ENCODE measurements at regions not wholly inside any gene's neighbourhood (a gene's known extent, or its start where the extent isn't known, plus 50 kb on each side); places are given as distances from the start of the nearest gene placed in this dataset.

DNA sequence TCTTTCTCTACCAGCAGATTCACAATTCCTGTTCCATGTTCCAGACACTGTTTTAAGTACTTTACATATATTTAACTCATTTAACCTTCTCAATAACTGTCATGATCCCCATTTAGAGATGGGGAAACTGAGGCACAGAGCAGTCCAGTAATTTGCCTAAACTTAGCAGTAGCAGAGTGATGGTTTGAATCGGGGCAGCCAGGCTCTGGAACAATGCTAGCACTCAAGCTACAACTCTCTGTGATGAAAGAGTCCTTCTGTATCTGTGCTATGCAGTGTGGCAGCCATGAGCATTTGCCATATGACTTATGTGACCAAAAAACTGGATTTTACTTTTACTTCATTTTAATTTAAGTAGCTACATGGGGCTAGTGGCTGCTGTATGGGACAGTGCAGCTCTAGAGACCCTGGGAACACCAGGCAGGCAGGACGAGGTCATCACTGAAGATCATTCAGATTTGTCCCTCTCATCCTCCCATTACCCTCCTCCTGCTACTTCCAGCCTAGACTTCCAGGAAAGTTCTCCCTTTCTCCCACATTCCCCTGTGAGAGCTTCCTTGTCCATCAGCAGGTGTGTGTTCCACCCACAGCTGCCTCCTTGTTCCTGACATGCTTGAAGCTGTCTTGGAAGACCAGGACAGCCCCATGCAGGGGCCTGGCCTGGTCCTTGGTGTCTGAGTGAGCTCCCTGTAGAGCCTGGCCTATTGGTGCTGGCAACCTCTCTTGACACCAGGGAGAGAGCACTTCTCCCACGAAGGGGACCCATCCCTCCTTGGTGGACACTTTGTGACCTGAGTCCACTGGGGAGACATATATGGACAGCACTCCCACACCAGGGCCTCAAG, 157.0 kb downstream of the MRPL14 start (continued):
- TF ChIP-seq CSDE1 (IDR thresholded peaks at IDR 0.05): no peak
- no peak for TF ChIP-seq ZNF133 (CRISPR knock-in tag; IDR thresholded peaks at IDR 0.05)
- no peak for TF ChIP-seq ZFX (CRISPR knock-in tag; IDR thresholded peaks at IDR 0.05)
- TF ChIP-seq JUN (IDR thresholded peaks at IDR 0.05; ENCODE audit: borderline replicate concordance, low read depth, low read length): no peak
- TF ChIP-seq JUN (CRISPR knock-in tag; IDR thresholded peaks at IDR 0.05; ENCODE audit: borderline replicate concordance): no peak
- no peak for TF ChIP-seq ZNF431 (CRISPR knock-in tag; IDR thresholded peaks at IDR 0.05)
- no peak for TF ChIP-seq NR2C2 (CRISPR knock-in tag; IDR thresholded peaks at IDR 0.05)
- no peak for TF ChIP-seq NR2C2 (tag; IDR thresholded peaks at IDR 0.05)
- TF ChIP-seq ZNF124 (CRISPR knock-in tag; IDR thresholded peaks at IDR 0.05): no peak
- TF ChIP-seq MTA1 (IDR thresholded peaks at IDR 0.05; ENCODE audit: borderline replicate concordance): no peak; the same call in 1 of the 2 replicates
- TF ChIP-seq NFXL1 (CRISPR knock-in tag; IDR thresholded peaks at IDR 0.05): no peak
- TF ChIP-seq HMG20A (CRISPR knock-in tag; conservative IDR thresholded peaks at IDR 0.05): no peak
- TF ChIP-seq FOXP1 (CRISPR knock-in tag; IDR thresholded peaks at IDR 0.05): no peak
- TF ChIP-seq, protein P1, sequence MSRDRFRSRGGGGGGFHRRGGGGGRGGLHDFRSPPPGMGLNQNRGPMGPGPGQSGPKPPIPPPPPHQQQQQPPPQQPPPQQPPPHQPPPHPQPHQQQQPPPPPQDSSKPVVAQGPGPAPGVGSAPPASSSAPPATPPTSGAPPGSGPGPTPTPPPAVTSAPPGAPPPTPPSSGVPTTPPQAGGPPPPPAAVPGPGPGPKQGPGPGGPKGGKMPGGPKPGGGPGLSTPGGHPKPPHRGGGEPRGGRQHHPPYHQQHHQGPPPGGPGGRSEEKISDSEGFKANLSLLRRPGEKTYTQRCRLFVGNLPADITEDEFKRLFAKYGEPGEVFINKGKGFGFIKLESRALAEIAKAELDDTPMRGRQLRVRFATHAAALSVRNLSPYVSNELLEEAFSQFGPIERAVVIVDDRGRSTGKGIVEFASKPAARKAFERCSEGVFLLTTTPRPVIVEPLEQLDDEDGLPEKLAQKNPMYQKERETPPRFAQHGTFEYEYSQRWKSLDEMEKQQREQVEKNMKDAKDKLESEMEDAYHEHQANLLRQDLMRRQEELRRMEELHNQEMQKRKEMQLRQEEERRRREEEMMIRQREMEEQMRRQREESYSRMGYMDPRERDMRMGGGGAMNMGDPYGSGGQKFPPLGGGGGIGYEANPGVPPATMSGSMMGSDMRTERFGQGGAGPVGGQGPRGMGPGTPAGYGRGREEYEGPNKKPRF (IDR thresholded peaks at IDR 0.05; ENCODE audit: low read depth, low read length): no peak
- TF ChIP-seq, protein P2, sequence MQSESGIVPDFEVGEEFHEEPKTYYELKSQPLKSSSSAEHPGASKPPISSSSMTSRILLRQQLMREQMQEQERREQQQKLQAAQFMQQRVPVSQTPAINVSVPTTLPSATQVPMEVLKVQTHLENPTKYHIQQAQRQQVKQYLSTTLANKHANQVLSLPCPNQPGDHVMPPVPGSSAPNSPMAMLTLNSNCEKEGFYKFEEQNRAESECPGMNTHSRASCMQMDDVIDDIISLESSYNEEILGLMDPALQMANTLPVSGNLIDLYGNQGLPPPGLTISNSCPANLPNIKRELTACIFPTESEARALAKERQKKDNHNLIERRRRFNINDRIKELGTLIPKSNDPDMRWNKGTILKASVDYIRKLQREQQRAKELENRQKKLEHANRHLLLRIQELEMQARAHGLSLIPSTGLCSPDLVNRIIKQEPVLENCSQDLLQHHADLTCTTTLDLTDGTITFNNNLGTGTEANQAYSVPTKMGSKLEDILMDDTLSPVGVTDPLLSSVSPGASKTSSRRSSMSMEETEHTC (IDR thresholded peaks at IDR 0.05): no peak
- no peak for TF ChIP-seq ILK (tag; IDR thresholded peaks at IDR 0.05; ENCODE audit: borderline replicate concordance, low read depth)
- no peak for TF ChIP-seq NFYB (IDR thresholded peaks at IDR 0.05; ENCODE audit: extremely low read depth, insufficient read length)
- TF ChIP-seq MXI1 (IDR thresholded peaks at IDR 0.05; ENCODE audit: low read depth, low read length): no peak
- TF ChIP-seq, protein P3, sequence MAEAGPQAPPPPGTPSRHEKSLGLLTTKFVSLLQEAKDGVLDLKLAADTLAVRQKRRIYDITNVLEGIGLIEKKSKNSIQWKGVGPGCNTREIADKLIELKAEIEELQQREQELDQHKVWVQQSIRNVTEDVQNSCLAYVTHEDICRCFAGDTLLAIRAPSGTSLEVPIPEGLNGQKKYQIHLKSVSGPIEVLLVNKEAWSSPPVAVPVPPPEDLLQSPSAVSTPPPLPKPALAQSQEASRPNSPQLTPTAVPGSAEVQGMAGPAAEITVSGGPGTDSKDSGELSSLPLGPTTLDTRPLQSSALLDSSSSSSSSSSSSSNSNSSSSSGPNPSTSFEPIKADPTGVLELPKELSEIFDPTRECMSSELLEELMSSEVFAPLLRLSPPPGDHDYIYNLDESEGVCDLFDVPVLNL (CRISPR knock-in tag; IDR thresholded peaks at IDR 0.05; ENCODE audit: low read depth): no peak
- no peak for TF ChIP-seq NCOA1 (IDR thresholded peaks at IDR 0.05; ENCODE audit: low read depth)
- no peak for TF ChIP-seq IFI16 (CRISPR knock-in tag; IDR thresholded peaks at IDR 0.05)
- TF ChIP-seq LARP7 (IDR thresholded peaks at IDR 0.05): no peak
- TF ChIP-seq GABPB1 (CRISPR knock-in tag; IDR thresholded peaks at IDR 0.05): 0 out of 2 replicates have a peak, but pooled peaks have one; percentile 4
- TF ChIP-seq ZNF696 (CRISPR knock-in tag; conservative IDR thresholded peaks at IDR 0.05): no peak
- no peak for TF ChIP-seq GABPB2 (CRISPR knock-in tag; conservative IDR thresholded peaks at IDR 0.05)
- peak; percentile 21; the same call in 1 of the 2 replicates for TF ChIP-seq MTA3 (IDR thresholded peaks at IDR 0.05; ENCODE audit: borderline replicate concordance)
- TF ChIP-seq WHSC1 (IDR thresholded peaks at IDR 0.05; ENCODE audit: low read length): no peak

Measured in K562 (cell line).